GM12875 (cell line): ENCODE measurements at regions not wholly inside any gene's neighbourhood (a gene's known extent, or its start where the extent isn't known, plus 50 kb on each side); places are given as distances from the start of the nearest gene placed in this dataset.

Source experiments
- H3K4me3 ChIP-seq: one replicate; pipeline ENCODE4 v1.5.1; 2011; ENCODE audit warnings: low read depth, low read length, control low read depth
- CTCF ChIP-seq: IDR thresholded peaks from 2 replicates; pipeline ENCODE4 v1.5.1; 2011; ENCODE audit warnings: low read depth, mild to moderate bottlenecking, control low read depth, inconsistent platforms, low read length, moderate library complexity, borderline replicate concordance; ENCODE audit not compliant: insufficient read depth

GRCh38 chr5:176722757-176723156, 75.5 kb downstream of the TSPAN17 start:
- TF ChIP-seq CTCF, result no peak
- H3K4me3 ChIP-seq, result no peak overlapping the region

- no peak for TF ChIP-seq CTCF
- no peak overlapping the region for H3K4me3 ChIP-seq
Observed at GRCh38 chr5:176723440-176723839, 76.2 kb downstream of the TSPAN17 start.

- no peak overlapping the region for H3K4me3 ChIP-seq
- TF ChIP-seq CTCF, result no peak
Observed at GRCh38 chr5:176724472-176724871, 77.2 kb downstream of the TSPAN17 start.

- TF ChIP-seq CTCF, result no peak
- H3K4me3 ChIP-seq, result no peak overlapping the region
Observed at GRCh38 chr5:176725521-176726280, 78.4 kb downstream of the TSPAN17 start.

GRCh38 chr5:176726746-176727527, 79.7 kb downstream of the TSPAN17 start:
- no peak overlapping the region for H3K4me3 ChIP-seq
- TF ChIP-seq CTCF, result no peak

- TF ChIP-seq CTCF, result no peak
- no peak overlapping the region for H3K4me3 ChIP-seq
Observed at GRCh38 chr5:176727528-176727900, 80.2 kb downstream of the TSPAN17 start.
